ENCODE measurements at regions not wholly inside any gene's neighbourhood (a gene's known extent, or its start where the extent isn't known, plus 50 kb on each side); places are given as distances from the start of the nearest gene placed in this dataset.

DNA sequence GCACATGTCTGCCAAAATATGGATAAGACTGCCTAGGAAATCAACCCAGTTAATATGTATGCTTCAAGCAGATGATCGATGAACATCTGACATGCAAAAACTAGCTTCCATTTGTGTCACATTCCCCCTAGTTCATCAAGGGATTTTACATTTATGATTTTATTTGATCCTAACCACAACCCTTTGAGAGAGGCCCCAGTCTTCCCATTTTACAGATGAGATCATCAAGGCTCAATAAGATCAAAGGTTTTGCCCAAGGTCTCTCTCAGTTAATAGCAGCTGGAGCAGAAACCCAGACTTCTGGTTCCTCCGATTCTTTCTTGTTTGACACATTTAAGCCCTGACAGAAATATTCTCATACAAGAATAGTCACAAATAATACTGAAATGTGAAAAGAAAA is 107.7 kb upstream of the PPP2R5A start:
- no CpG with 5 or more reads among the region's 2 CpGs for WGBS (ENCODE audit: insufficient coverage)
- intact Hi-C loops (cut with micrococcal nuclease), result no loop called here

DNA sequence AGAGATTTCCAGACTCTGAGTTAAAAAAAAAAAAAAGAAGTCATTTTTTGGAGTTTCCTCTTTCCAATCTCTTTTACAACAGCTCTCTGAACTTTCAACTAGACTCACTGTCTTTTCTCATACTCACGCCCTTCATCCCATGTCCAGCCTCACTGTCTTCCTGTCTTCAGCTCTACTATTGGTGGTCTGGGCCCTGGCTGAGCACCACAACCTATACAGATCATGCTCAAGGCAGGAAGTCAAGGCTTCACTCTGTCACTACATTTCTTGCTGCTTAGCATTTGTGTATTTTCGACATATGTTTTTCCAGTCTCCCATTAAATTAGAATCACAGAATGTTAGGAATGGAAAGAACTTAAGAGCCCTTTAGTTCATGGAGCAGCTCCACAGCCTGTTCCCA is 106.4 kb upstream of the PPP2R5A start:
- Histone ChIP-seq H3K27ac (ENCODE audit: low read depth in 1 of 2, low read length in 2 of 2) (peak overlapping the region in 1 of 2 donors; percentile 44), H3K36me3 (replicated peaks in 1 of 2; ENCODE audit: control insufficient read depth in 1 of 2, insufficient read depth in 2 of 2, low read length in 2 of 2) (no peaks in the 10 kb centered on the region), H3K4me3 (replicated peaks in 1 of 3; ENCODE audit: low read depth in 2 of 3, low read length in 3 of 3) (no peak overlapping the region), H3K4me2 (replicated peaks; ENCODE audit: extremely low read depth, low read length, poor library complexity, severe bottlenecking) (no peak overlapping the region), H3K27me3 (ENCODE audit: control insufficient read depth in 2 of 2, insufficient read depth in 2 of 2, low read length in 2 of 2) (no peaks in the 10 kb centered on the region), H3K9ac (ENCODE audit: insufficient read depth, low read length, poor library complexity, severe bottlenecking) (no peak overlapping the region), H3K79me2 (ENCODE audit: insufficient read depth, low read length) (no peaks in the 10 kb centered on the region), H2AFZ (ENCODE audit: insufficient read depth, low read depth, low read length, poor library complexity, severe bottlenecking) (peak overlapping the region; percentile 67), H4K20me1 (ENCODE audit: insufficient read depth, low read length) (no peaks in the 10 kb centered on the region), H3K9me3 (replicated peaks in 1 of 2; ENCODE audit: control insufficient read depth in 1 of 2, insufficient read depth in 1 of 2, low read length in 2 of 2) (no peaks in the 10 kb centered on the region), H3K4me1 (ENCODE audit: control insufficient read depth in 1 of 2, insufficient read depth in 2 of 2, low read length in 2 of 2) (peaks cover 4 to 19% of the 10 kb centered on the region in 2 donors)
- no peak for DNase-seq
- WGBS (ENCODE audit: insufficient coverage), result 33% methylated on average over 1 of the region's 2 CpGs
- peaks cover 23% of the 10 kb centered on the region for H3K4me1 Mint-ChIP-seq
- H3K27ac Mint-ChIP-seq, result peak overlapping the region in 5 of 7 donors; percentile 3 to 79 (median 36)
- H3K4me3 Mint-ChIP-seq, result no peak overlapping the region
- intact Hi-C loops (cut with micrococcal nuclease), result no loop called here
- H3K9me3 Mint-ChIP-seq, result no peaks in the 10 kb centered on the region
- H3K27me3 Mint-ChIP-seq (ENCODE audit: low read depth in 3 of 3), result peaks cover 0 to 2% (median 0%) of the 10 kb centered on the region in 3 donors
- H3K36me3 Mint-ChIP-seq, result no peaks in the 10 kb centered on the region
- TF ChIP-seq, protein P1, sequence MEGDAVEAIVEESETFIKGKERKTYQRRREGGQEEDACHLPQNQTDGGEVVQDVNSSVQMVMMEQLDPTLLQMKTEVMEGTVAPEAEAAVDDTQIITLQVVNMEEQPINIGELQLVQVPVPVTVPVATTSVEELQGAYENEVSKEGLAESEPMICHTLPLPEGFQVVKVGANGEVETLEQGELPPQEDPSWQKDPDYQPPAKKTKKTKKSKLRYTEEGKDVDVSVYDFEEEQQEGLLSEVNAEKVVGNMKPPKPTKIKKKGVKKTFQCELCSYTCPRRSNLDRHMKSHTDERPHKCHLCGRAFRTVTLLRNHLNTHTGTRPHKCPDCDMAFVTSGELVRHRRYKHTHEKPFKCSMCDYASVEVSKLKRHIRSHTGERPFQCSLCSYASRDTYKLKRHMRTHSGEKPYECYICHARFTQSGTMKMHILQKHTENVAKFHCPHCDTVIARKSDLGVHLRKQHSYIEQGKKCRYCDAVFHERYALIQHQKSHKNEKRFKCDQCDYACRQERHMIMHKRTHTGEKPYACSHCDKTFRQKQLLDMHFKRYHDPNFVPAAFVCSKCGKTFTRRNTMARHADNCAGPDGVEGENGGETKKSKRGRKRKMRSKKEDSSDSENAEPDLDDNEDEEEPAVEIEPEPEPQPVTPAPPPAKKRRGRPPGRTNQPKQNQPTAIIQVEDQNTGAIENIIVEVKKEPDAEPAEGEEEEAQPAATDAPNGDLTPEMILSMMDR (IDR thresholded peaks at IDR 0.05), result no peak

More for the DNA sequence above, 107.7 kb upstream of the PPP2R5A start:
- H3K4me3 ChIP-seq (replicated peaks in 1 of 3; ENCODE audit: low read depth in 2 of 3, low read length in 3 of 3), result no peak overlapping the region
- no peaks in the 10 kb centered on the region for H3K27me3 ChIP-seq (ENCODE audit: control insufficient read depth in 2 of 2, insufficient read depth in 2 of 2, low read length in 2 of 2)
- H3K36me3 ChIP-seq (replicated peaks in 1 of 2; ENCODE audit: control insufficient read depth in 1 of 2, insufficient read depth in 2 of 2, low read length in 2 of 2), result no peaks in the 10 kb centered on the region
- Mint-ChIP-seq H3K4me1 (peaks cover 15% of the 10 kb centered on the region), H3K27me3 (ENCODE audit: low read depth in 3 of 3) (peaks cover 0 to 2% (median 0%) of the 10 kb centered on the region in 3 donors), H3K4me3 (no peak overlapping the region), H3K9me3 (no peaks in the 10 kb centered on the region), H3K27ac (no peak overlapping the region), H3K36me3 (no peaks in the 10 kb centered on the region)
- peaks cover 3 to 12% of the 10 kb centered on the region in 2 donors for H3K4me1 ChIP-seq (ENCODE audit: control insufficient read depth in 1 of 2, insufficient read depth in 2 of 2, low read length in 2 of 2)
- no peaks in the 10 kb centered on the region for H4K20me1 ChIP-seq (ENCODE audit: insufficient read depth, low read length)
- TF ChIP-seq, protein P1 (IDR thresholded peaks at IDR 0.05), result no peak
- no peak overlapping the region for H3K27ac ChIP-seq (ENCODE audit: low read depth in 1 of 2, low read length in 2 of 2)
- H3K9me3 ChIP-seq (replicated peaks in 1 of 2; ENCODE audit: control insufficient read depth in 1 of 2, insufficient read depth in 1 of 2, low read length in 2 of 2), result no peaks in the 10 kb centered on the region
- no peak overlapping the region for H2AFZ ChIP-seq (ENCODE audit: insufficient read depth, low read depth, low read length, poor library complexity, severe bottlenecking)
- no peak for DNase-seq
- H3K9ac ChIP-seq (ENCODE audit: insufficient read depth, low read length, poor library complexity, severe bottlenecking), result no peak overlapping the region
- H3K4me2 ChIP-seq (replicated peaks; ENCODE audit: extremely low read depth, low read length, poor library complexity, severe bottlenecking), result no peak overlapping the region
- no peaks in the 10 kb centered on the region for H3K79me2 ChIP-seq (ENCODE audit: insufficient read depth, low read length)
